Lung (tissue), 11 donors: ENCODE measurements at regions not wholly inside any gene's neighbourhood (a gene's known extent, or its start where the extent isn't known, plus 50 kb on each side); places are given as distances from the start of the nearest gene placed in this dataset.
A peak's percentile ranks its signal among the peaks of the same experiment; 100 is the strongest.
"Not testable (repeated sequence)": the region's sequence is repeated elsewhere in the genome, so short reads cannot be mapped to it uniquely, and the experiment has no call there.

Source experiments
- ATAC-seq: fragments of 200-7000 bp; cut with Tn5 transposase; one replicate; pipeline ENCODE4 v1.9.1; 2020; ENCODE audit warnings: moderate number of reproducible peaks; ENCODE audit not compliant: insufficient read depth, low FRiP score
- DNase-seq, 3 donors: peaks; one replicate each; pipeline ENCODE4 v3.0.0-alpha.2; 2013 to 2017
- H3K27ac ChIP-seq, 2 donors: one replicate each; pipeline ENCODE4 v1.5.1; 2013; ENCODE audit warnings: mild to moderate bottlenecking in 2 of 2, moderate library complexity in 2 of 2, control low read depth in 1 of 2, inconsistent platforms in 1 of 2, low read depth in 1 of 2, low read length in 1 of 2
- H3K27me3 ChIP-seq, 3 donors: one replicate each; pipeline ENCODE4 v1.5.1; 2013; ENCODE audit warnings: low read length in 2 of 3; ENCODE audit not compliant: control insufficient read depth in 3 of 3, insufficient read depth in 3 of 3
- H3K36me3 ChIP-seq, 4 donors: one replicate each; pipeline ENCODE4 v1.5.1; 2013; ENCODE audit warnings: low read length in 4 of 4, mild to moderate bottlenecking in 1 of 4, moderate library complexity in 1 of 4; ENCODE audit not compliant: control insufficient read depth in 4 of 4, insufficient read depth in 4 of 4
- H3K4me1 ChIP-seq, 5 donors: one replicate each; pipeline ENCODE4 v1.5.1; 2013; ENCODE audit warnings: low read length in 5 of 5, mild to moderate bottlenecking in 2 of 5, moderate library complexity in 1 of 5; ENCODE audit not compliant: control insufficient read depth in 5 of 5, insufficient read depth in 5 of 5
- H3K4me3 ChIP-seq: one replicate; pipeline ENCODE4 v1.5.1; 2013; ENCODE audit warnings: mild to moderate bottlenecking, control low read depth, moderate library complexity
- H3K9ac ChIP-seq, 2 donors: one replicate each; pipeline ENCODE4 v1.5.1; 2013; ENCODE audit warnings: low read length in 2 of 2, control low read depth in 1 of 2; ENCODE audit not compliant: insufficient read depth in 1 of 2
- H3K9me3 ChIP-seq, 4 donors: one replicate each; pipeline ENCODE4 v1.5.1; 2013; ENCODE audit warnings: low read length in 3 of 4, mild to moderate bottlenecking in 1 of 4, moderate library complexity in 1 of 4; ENCODE audit not compliant: control insufficient read depth in 4 of 4, insufficient read depth in 3 of 4
- WGBS, 2 donors: extraction: QIAGEN DNeasy Blood & Tissue Kit; methylation state at CpG; one replicate each; pipeline ENCODE4 v1.1.7; 2013; 5-methylcytosine and 5-hydroxymethylcytosine counted together
- TF ChIP-seq, protein P1 (sequence below): IDR thresholded peaks from 2 replicates; pipeline ENCODE4 v1.5.1; 2012; ENCODE audit warnings: mild to moderate bottlenecking; ENCODE audit errors: control extremely low read depth, extremely low read depth
- donor health status: control.
- donor health status: control.
- donor health status: Bipolar disorder and iron deficiency.
- donor health status: healthy.
- donor health status: DM: yes; HTN: yes; CAD: no.

- TF ChIP-seq, protein P1, sequence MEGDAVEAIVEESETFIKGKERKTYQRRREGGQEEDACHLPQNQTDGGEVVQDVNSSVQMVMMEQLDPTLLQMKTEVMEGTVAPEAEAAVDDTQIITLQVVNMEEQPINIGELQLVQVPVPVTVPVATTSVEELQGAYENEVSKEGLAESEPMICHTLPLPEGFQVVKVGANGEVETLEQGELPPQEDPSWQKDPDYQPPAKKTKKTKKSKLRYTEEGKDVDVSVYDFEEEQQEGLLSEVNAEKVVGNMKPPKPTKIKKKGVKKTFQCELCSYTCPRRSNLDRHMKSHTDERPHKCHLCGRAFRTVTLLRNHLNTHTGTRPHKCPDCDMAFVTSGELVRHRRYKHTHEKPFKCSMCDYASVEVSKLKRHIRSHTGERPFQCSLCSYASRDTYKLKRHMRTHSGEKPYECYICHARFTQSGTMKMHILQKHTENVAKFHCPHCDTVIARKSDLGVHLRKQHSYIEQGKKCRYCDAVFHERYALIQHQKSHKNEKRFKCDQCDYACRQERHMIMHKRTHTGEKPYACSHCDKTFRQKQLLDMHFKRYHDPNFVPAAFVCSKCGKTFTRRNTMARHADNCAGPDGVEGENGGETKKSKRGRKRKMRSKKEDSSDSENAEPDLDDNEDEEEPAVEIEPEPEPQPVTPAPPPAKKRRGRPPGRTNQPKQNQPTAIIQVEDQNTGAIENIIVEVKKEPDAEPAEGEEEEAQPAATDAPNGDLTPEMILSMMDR, result no peak
- Histone ChIP-seq H3K4me3 (no peak overlapping the region), H3K36me3 (no peaks in the 10 kb centered on the region), H3K27ac (no peak overlapping the region), H3K27me3 (no peaks in the 10 kb centered on the region), H3K9ac (no peak overlapping the region), H3K4me1 (peaks cover 0 to 4% (median 0%) of the 10 kb centered on the region in 5 donors), H3K9me3 (no peaks in the 10 kb centered on the region)
- 42 to 46% methylated on average over 3 of the region's 3 CpGs for WGBS, 2 donors
- ATAC-seq (no peak), DNase-seq (peak in 2 of 3 donors; percentile 33 to 56)
Measured at GRCh38 chr16:60203525-60204124, 1469.5 kb upstream of the GOT2 start.

DNA sequence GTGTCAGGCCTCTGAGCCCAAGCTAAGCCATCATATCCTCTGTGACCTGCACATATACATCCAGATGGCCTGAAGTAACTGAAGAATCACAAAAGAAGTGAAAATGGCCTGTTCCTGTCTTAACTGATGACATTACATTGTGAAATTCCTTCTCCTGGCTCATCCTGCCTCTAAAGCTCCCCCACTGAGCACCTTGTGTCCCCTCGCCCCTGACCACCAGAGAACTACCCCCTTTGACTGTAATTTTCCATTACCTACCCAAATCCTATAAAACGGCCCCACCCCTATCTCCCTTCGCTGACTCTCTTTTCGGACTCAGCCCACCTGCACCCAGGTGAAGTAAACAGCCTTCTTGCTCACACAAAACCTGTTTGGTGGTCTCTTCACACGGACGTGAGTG lies 1466.6 kb upstream of the GOT2 start:
- 79 to 92% methylated on average over 6 of the region's 6 CpGs for WGBS, 2 donors
- not testable (repeated sequence) for H3K9me3 ChIP-seq, ATAC-seq, H3K4me1 ChIP-seq, H3K27ac ChIP-seq, DNase-seq, H3K4me3 ChIP-seq, H3K9ac ChIP-seq, H3K36me3 ChIP-seq, H3K27me3 ChIP-seq

DNA sequence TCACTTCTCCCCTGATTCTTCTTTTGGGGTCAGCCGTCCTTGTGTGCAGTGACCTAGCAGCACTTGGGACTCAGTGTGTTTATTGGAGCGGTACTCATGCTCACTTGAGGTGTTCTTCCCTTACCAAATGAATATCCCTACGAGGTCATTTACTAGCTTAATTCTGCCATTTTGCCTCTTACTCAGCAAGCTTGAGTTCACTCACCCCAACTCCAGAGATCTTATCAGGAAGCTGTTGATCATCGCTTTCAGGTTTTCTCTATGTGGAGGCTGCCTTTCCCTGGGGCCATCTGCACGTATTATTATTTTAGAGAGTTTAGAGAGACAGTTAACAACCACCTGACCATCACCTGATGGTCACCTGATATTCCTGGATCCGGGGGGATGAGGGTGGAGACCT lies 1466.0 kb upstream of the GOT2 start:
- 85 to 94% methylated on average over 6 of the region's 6 CpGs for WGBS, 2 donors
- no peak overlapping the region for H3K27ac ChIP-seq
- ATAC-seq (no peak), DNase-seq (no peak)
- H3K4me1 ChIP-seq, result peaks cover 0 to 3% (median 0%) of the 10 kb centered on the region in 5 donors
- H3K4me3 ChIP-seq, result no peak overlapping the region
- no peaks in the 10 kb centered on the region for H3K9me3 ChIP-seq
- no peaks in the 10 kb centered on the region for H3K36me3 ChIP-seq
- no peak overlapping the region for H3K9ac ChIP-seq
- no peaks in the 10 kb centered on the region for H3K27me3 ChIP-seq
- TF ChIP-seq, protein P1, result no peak

GRCh38 chr16:60199150-60199549 lies 1465.0 kb upstream of the GOT2 start:
- ATAC-seq (no peak), DNase-seq (no peak)
- no peaks in the 10 kb centered on the region for H3K36me3 ChIP-seq
- no peak overlapping the region for H3K4me3 ChIP-seq
- no peak overlapping the region for H3K27ac ChIP-seq
- 50 to 71% methylated on average over 5 of the region's 5 CpGs for WGBS, 2 donors
- H3K9ac ChIP-seq, result no peak overlapping the region
- peaks cover 0 to 3% (median 0%) of the 10 kb centered on the region in 5 donors for H3K4me1 ChIP-seq
- TF ChIP-seq, protein P1, result no peak
- H3K9me3 ChIP-seq, result no peaks in the 10 kb centered on the region
- no peaks in the 10 kb centered on the region for H3K27me3 ChIP-seq
